Transverse colon (tissue), 4 donors: ENCODE measurements at regions not wholly inside any gene's neighbourhood (a gene's known extent, or its start where the extent isn't known, plus 50 kb on each side); places are given as distances from the start of the nearest gene placed in this dataset.

Experiments
- DNase-seq: peaks from one replicate; pipeline ENCODE4 v3.0.0-alpha.2; 2019
- H3K27ac ChIP-seq, 4 donors: fragments of 200-600 bp; sonication (generic); 2 replicates each; pipeline ENCODE4 v1.5.1; 2016 to 2018; ENCODE audit warnings: inconsistent platforms in 4 of 4
- H3K27me3 ChIP-seq: fragments of 200-600 bp; sonication (generic); 2 replicates; pipeline ENCODE4 v1.5.1; 2017; ENCODE audit warnings: inconsistent platforms
- H3K36me3 ChIP-seq, 4 donors: fragments of 200-600 bp; sonication (generic); 2 replicates each; pipeline ENCODE4 v1.5.1; 2017 to 2019; ENCODE audit warnings: inconsistent platforms in 4 of 4
- H3K4me1 ChIP-seq, 4 donors: fragments of 200-600 bp; sonication (generic); 2 replicates each; pipeline ENCODE4 v1.5.1; 2017 to 2020; ENCODE audit warnings: inconsistent platforms in 4 of 4
- H3K4me3 ChIP-seq, 4 donors: fragments of 200-600 bp; sonication (generic); 1 replicate in 1 of 4; 2 replicates in 3 of 4; pipeline versions ENCODE4 v1.5.1 to v1.6.1; 2017 to 2019; ENCODE audit warnings: inconsistent platforms in 4 of 4
- H3K9me3 ChIP-seq, 2 donors: fragments of 200-600 bp; sonication (generic); 2 replicates each; pipeline ENCODE4 v1.5.1; 2017 to 2019; ENCODE audit warnings: inconsistent platforms in 2 of 2
- EP300 ChIP-seq: sonication (generic); formaldehyde crosslinking; IDR thresholded peaks from one replicate; pipeline ENCODE4 v1.6.1; 2017; ENCODE audit warnings: antibody characterized with exemption, low read depth
- POLR2A ChIP-seq: fragments of 450-650 bp; IDR thresholded peaks from one replicate; pipeline ENCODE4 v1.6.1; 2016; ENCODE audit warnings: antibody characterized with exemption, mild to moderate bottlenecking, moderate library complexity
- POLR2AphosphoS5 ChIP-seq, 3 donors: sonication (generic); formaldehyde crosslinking; IDR thresholded peaks; one replicate each; pipeline ENCODE4 v1.6.1; 2016; ENCODE audit warnings: antibody characterized with exemption in 3 of 3
- WGBS, 2 donors: methylation state at CpG; one replicate each; pipeline ENCODE4 v1.1.5; 2018; ENCODE audit warnings: low coverage in 1 of 2; 5-methylcytosine and 5-hydroxymethylcytosine counted together
- in situ Hi-C, 4 donors: fragments of 200-750 bp; cut with MboI; loops; one replicate each; pipeline versions ENCODE4 v1.15.0 to v1.15.1; 2017; ENCODE audit warnings: low sequenced_read_pairs in 3 of 4, low pct_ligation_motif_present in 1 of 4, low pct_unique_long_range_greater_than_20kb in 1 of 4
- intact Hi-C: fragments of 100-400 bp; cut with DNase I; formaldehyde crosslinking; loops from one replicate; pipeline ENCODE4 v1.15.1; 2023; ENCODE audit warnings: low total_unique reads
- TF ChIP-seq, protein P1 (sequence below), 5 experiments: fragments of 200-600 bp in 3 of 5; fragments of 450-650 bp in 2 of 5; sonication (generic) in 3 of 5; IDR thresholded peaks; 1 replicate in 2 of 5; 2 replicates in 3 of 5; pipeline ENCODE4 v1.5.1; 2016 to 2017; ENCODE audit warnings: antibody characterized with exemption in 5 of 5, inconsistent platforms in 3 of 5, mild to moderate bottlenecking in 2 of 5, moderate library complexity in 1 of 5

DNA sequence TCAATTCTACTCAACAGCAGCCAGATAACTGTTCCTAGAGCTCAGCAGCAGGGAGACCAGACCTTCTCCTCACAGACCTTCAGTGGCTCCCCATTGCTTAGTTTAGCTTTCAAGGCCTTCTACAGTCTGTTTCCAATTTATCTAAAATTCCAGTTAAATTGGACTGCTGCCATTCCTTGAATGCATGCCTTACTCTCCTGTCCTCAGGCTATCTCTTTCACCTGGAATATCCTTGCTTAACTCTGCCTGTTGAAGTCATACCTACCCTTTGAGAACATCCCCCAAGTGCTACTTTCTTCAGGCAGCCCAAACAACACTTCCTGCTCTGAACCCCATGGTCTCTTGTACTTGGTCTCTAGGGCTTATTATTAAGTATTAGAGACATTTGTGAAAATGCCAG is 120.7 kb upstream of the TENM4 start:
- Histone ChIP-seq H3K27ac (no peak overlapping the region), H3K27me3 (no peaks in the 10 kb centered on the region), H3K4me3 (no peak overlapping the region), H3K4me1 (no peaks in the 10 kb centered on the region), H3K36me3 (no peaks in the 10 kb centered on the region), H3K9me3 (no peaks in the 10 kb centered on the region)
- intact Hi-C loops (no loop called here), in situ Hi-C loops (no loop called here)
- no peak for TF ChIP-seq EP300
- no peak for TF ChIP-seq POLR2AphosphoS5 (IDR thresholded peaks at IDR 0.05)
- TF ChIP-seq, protein P1, sequence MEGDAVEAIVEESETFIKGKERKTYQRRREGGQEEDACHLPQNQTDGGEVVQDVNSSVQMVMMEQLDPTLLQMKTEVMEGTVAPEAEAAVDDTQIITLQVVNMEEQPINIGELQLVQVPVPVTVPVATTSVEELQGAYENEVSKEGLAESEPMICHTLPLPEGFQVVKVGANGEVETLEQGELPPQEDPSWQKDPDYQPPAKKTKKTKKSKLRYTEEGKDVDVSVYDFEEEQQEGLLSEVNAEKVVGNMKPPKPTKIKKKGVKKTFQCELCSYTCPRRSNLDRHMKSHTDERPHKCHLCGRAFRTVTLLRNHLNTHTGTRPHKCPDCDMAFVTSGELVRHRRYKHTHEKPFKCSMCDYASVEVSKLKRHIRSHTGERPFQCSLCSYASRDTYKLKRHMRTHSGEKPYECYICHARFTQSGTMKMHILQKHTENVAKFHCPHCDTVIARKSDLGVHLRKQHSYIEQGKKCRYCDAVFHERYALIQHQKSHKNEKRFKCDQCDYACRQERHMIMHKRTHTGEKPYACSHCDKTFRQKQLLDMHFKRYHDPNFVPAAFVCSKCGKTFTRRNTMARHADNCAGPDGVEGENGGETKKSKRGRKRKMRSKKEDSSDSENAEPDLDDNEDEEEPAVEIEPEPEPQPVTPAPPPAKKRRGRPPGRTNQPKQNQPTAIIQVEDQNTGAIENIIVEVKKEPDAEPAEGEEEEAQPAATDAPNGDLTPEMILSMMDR (IDR thresholded peaks at IDR 0.05) = no peak
- no peak for TF ChIP-seq POLR2A
- no peak for DNase-seq

DNA sequence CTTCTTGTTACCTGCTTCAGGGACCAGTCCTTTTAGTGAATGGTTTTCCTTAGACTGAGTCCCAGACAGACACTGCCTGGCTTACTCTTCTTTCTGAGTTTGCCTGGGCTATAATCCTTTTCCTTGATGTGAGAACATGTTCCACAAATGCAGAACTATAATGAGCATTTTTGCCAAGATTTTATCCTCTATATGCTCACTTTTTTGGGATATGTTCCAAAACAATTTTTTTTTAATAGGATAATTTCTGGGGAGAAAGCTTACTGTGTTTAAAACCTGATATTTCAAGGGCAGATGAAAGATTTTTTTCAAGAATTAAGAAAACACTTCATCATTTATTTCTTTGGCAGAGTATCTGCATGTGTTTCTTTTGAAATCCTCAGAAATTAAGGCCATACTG is 110.0 kb upstream of the TENM4 start:
- H3K4me3 ChIP-seq = no peak overlapping the region
- H3K27me3 ChIP-seq = no peaks in the 10 kb centered on the region
- no peaks in the 10 kb centered on the region for H3K4me1 ChIP-seq
- intact Hi-C loops = no loop called here
- TF ChIP-seq EP300 (no peak), POLR2A (no peak), POLR2AphosphoS5 (IDR thresholded peaks at IDR 0.05) (no peak)
- TF ChIP-seq, protein P1 (IDR thresholded peaks at IDR 0.05) = no peak
- in situ Hi-C loops = no loop called here
- no peak for DNase-seq
- H3K9me3 ChIP-seq = no peaks in the 10 kb centered on the region
- no peaks in the 10 kb centered on the region for H3K36me3 ChIP-seq
- H3K27ac ChIP-seq = no peak overlapping the region

DNA sequence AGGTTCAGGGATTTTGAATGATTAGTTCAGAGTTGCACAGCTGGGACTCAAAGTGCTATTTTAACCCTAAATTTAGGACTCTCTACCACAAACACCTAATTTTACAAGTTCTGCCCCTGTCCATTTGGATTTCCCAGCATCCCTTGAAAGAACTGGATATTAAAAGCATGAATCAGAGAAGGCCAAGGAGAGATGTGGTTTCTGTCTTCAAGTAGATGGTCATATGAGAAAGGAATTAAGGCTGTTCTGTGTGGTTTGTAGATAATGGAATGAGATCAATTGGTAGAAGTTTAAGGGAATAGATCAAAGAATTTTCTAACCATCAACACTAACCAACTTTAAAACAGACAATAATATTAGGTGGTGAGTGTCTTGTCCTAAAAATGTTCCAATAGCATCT is 106.4 kb upstream of the TENM4 start:
- Histone ChIP-seq H3K27ac (no peak overlapping the region), H3K27me3 (no peaks in the 10 kb centered on the region), H3K4me3 (no peak overlapping the region), H3K9me3 (no peaks in the 10 kb centered on the region), H3K36me3 (no peaks in the 10 kb centered on the region), H3K4me1 (no peaks in the 10 kb centered on the region)
- in situ Hi-C loops = no loop called here
- TF ChIP-seq, protein P1 (IDR thresholded peaks at IDR 0.05) = no peak
- TF ChIP-seq EP300 (no peak), POLR2AphosphoS5 (IDR thresholded peaks at IDR 0.05) (no peak), POLR2A (no peak)
- no peak for DNase-seq
- intact Hi-C loops = no loop called here

DNA sequence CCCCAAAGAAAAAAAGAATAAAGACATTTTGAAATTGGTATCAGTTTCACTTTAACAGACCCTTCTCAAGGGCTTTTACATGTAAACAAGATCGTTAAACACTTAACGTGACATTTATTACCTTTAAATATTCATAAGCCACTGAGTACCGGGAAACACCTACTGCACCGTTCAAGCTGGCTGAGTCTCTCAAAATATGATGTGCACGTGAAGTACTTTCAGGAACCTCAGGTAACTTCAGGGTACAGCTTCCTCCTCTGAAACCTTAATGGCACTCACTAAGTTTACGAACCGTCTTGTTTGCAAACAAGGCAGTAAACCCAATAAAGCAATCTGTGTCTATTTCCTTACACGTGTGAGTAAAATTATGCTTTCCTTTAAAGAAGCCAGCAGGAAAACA is 105.5 kb upstream of the TENM4 start:
- intact Hi-C loops (no loop called here), in situ Hi-C loops (no loop called here)
- TF ChIP-seq EP300 = no peak
- TF ChIP-seq POLR2A = no peak
- TF ChIP-seq, protein P1 (IDR thresholded peaks at IDR 0.05) = no peak
- no peak for TF ChIP-seq POLR2AphosphoS5 (IDR thresholded peaks at IDR 0.05)
- no peaks in the 10 kb centered on the region for H3K4me1 ChIP-seq
- H3K27me3 ChIP-seq = no peaks in the 10 kb centered on the region
- 27 to 32% methylated on average over 8 of the region's 8 CpGs for WGBS, 2 donors
- H3K36me3 ChIP-seq = no peaks in the 10 kb centered on the region
- no peak overlapping the region for H3K27ac ChIP-seq
- no peaks in the 10 kb centered on the region for H3K9me3 ChIP-seq
- DNase-seq = no peak
- H3K4me3 ChIP-seq = no peak overlapping the region
